OCI-LY3 (cell line): ENCODE measurements at regions not wholly inside any gene's neighbourhood (a gene's known extent, or its start where the extent isn't known, plus 50 kb on each side); places are given as distances from the start of the nearest gene placed in this dataset.

Source experiments
- CTCF ChIP-seq: fragments of 200-600, 300-600 bp; sonication (generic); IDR thresholded peaks from 2 replicates; pipeline ENCODE4 v1.5.1; 2014; ENCODE audit warnings: antibody characterized with exemption, low read length, low read depth
- EZH2phosphoT487 ChIP-seq: fragments of 200-600 bp; shearing (Covaris generic); IDR thresholded peaks from 2 replicates; pipeline ENCODE4 v1.6.1; 2018; ENCODE audit warnings: antibody characterized with exemption, mixed run types, low read depth

- TF ChIP-seq CTCF (no peak), EZH2phosphoT487 (no peak)
These were observed 1512.0 kb downstream of the SLITRK1 start for GRCh38 chr13:82370316-82370715.
